ENCODE measurements at regions not wholly inside any gene's neighbourhood (a gene's known extent, or its start where the extent isn't known, plus 50 kb on each side); places are given as distances from the start of the nearest gene placed in this dataset.

- TF ChIP-seq CTCF (IDR thresholded peaks at IDR 0.05; ENCODE audit: low read depth, low read length) (no peak), MYC (IDR thresholded peaks at IDR 0.05; ENCODE audit: low read depth, low read length) (no peak), POLR2A (IDR thresholded peaks at IDR 0.05; ENCODE audit: extremely low read depth, insufficient read length) (no peak)
- TF ChIP-seq, protein P1, sequence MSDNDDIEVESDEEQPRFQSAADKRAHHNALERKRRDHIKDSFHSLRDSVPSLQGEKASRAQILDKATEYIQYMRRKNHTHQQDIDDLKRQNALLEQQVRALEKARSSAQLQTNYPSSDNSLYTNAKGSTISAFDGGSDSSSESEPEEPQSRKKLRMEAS (IDR thresholded peaks at IDR 0.05; ENCODE audit: low read depth, low read length): no peak
- H3K4me3 ChIP-seq (ENCODE audit: low read depth, low read length): no peak overlapping the region
- no peak for DNase-seq (ENCODE audit: low read depth)
Measured at GRCh38 chr5:5551499-5551898, 129.0 kb downstream of the ICE1 start.

DNA sequence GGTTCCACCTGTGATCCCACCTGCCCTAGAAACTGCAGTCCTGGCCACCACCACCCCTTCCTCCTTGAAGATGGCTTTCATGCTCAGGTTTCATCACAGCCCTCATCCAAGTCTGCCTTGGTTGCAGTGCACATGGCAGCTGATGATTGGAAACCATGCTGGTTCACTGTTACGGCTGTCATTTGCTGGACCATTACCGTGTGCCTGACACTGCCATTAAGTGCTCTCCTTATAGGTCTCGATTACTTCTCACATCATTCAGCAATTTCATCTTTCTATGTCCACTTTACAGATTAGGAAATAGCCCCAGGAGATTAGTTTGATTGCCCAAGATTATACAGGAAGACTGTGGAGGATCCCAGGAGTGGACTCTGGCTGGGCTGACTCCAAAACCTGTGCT is 123.9 kb downstream of the ICE1 start:
- no peak for DNase-seq (ENCODE audit: low read depth)
- no peak for TF ChIP-seq POLR2A (IDR thresholded peaks at IDR 0.05; ENCODE audit: extremely low read depth, insufficient read length)
- TF ChIP-seq MYC (IDR thresholded peaks at IDR 0.05; ENCODE audit: low read depth, low read length): no peak
- TF ChIP-seq, protein P1 (IDR thresholded peaks at IDR 0.05; ENCODE audit: low read depth, low read length): no peak
- TF ChIP-seq CTCF (IDR thresholded peaks at IDR 0.05; ENCODE audit: low read depth, low read length): no peak
- no peak overlapping the region for H3K4me3 ChIP-seq (ENCODE audit: low read depth, low read length)

DNA sequence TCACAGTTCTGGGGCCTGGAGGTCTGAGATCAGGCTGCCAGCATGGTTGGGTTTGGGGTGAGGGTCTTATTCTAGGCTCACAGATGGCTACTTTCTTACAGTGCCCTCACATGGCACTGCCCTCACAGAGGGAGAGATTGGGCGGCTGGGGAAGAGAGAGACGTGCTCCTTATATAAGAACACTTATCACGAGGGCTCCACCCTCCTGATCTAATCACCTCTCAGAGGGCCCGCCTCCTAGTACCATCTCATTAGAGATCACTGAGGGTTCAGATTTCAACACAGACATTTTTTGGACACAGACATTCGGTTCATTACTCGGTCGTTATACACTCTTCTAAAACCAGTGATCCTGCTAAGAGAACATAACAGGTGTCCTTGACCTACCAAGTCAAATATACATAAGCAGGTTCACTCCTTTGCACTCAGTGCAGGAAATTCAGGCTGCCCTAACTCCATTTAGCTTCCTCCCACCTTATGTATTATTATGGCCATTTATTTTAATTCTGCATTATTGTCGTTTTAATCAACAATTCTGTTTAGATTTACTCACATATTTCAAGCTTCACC is 121.7 kb downstream of the ICE1 start:
- no peak for DNase-seq (ENCODE audit: low read depth)
- TF ChIP-seq MYC (IDR thresholded peaks at IDR 0.05; ENCODE audit: low read depth, low read length) (no peak), CTCF (IDR thresholded peaks at IDR 0.05; ENCODE audit: low read depth, low read length) (no peak), POLR2A (IDR thresholded peaks at IDR 0.05; ENCODE audit: extremely low read depth, insufficient read length) (no peak)
- TF ChIP-seq, protein P1 (IDR thresholded peaks at IDR 0.05; ENCODE audit: low read depth, low read length): no peak

DNA sequence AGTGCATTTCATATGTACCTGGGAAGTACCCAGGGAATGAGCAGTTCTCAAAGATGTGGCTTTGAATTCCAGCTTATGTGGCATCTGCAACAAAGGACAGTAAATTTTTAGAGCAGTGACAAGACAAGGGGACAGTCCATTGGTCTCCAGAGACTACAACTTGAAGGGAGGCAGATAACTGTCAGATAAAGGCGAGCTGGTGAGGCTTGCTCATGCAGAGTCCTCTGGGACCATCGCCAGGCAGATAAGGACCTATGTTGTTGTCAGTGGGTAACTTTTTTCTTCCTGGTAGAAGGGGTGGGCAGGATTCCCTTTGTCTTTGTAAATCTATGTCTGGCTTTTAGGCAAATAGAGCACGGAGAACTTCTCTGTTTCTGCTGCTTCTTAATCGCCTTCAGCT is 120.2 kb downstream of the ICE1 start:
- DNase-seq (ENCODE audit: low read depth): no peak
- no peak overlapping the region for H3K4me3 ChIP-seq (ENCODE audit: low read depth, low read length)
- TF ChIP-seq MYC (IDR thresholded peaks at IDR 0.05; ENCODE audit: low read depth, low read length): no peak
- no peak for TF ChIP-seq POLR2A (IDR thresholded peaks at IDR 0.05; ENCODE audit: extremely low read depth, insufficient read length)
- TF ChIP-seq CTCF (IDR thresholded peaks at IDR 0.05; ENCODE audit: low read depth, low read length): no peak
- TF ChIP-seq, protein P1 (IDR thresholded peaks at IDR 0.05; ENCODE audit: low read depth, low read length): no peak

More for the DNA sequence above, 121.7 kb downstream of the ICE1 start:
- H3K4me3 ChIP-seq (ENCODE audit: low read depth, low read length): no peak overlapping the region

DNA sequence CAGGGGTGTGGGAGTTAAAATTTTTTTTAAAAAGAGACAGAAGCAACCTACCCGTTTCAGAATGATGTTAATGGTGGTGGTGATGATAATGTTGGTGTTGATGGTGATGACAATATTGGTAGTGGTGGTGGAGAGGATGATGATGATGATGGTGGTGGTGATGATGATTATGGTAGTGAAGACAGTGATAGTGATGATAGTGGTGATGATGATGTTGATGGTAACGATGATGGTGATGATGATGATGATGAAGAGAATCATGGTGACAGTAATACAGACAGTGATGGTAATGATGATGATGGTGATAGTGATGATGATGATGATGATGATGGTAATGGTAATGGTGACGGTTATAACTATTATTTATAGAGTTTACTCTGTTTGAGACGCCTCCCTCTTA is 117.6 kb downstream of the ICE1 start:
- TF ChIP-seq POLR2A (IDR thresholded peaks at IDR 0.05; ENCODE audit: extremely low read depth, insufficient read length) (no peak), MYC (IDR thresholded peaks at IDR 0.05; ENCODE audit: low read depth, low read length) (no peak), CTCF (IDR thresholded peaks at IDR 0.05; ENCODE audit: low read depth, low read length) (no peak)
- H3K4me3 ChIP-seq (ENCODE audit: low read depth, low read length): no peak overlapping the region
- no peak for DNase-seq (ENCODE audit: low read depth)

Measured in NB4 (cell line).